ENCODE measurements at regions not wholly inside any gene's neighbourhood (a gene's known extent, or its start where the extent isn't known, plus 50 kb on each side); places are given as distances from the start of the nearest gene placed in this dataset.

GRCh38 chr3:76035117-76035516 lies 249.8 kb upstream of the ZNF717 start (continued):
- no peak for TF ChIP-seq POU5F1 (IDR thresholded peaks at IDR 0.05; ENCODE audit: low read depth, low read length)
- TF ChIP-seq KDM4A (IDR thresholded peaks at IDR 0.05; ENCODE audit: low read depth, low read length, severe bottlenecking): no peak
- TF ChIP-seq NRF1 (IDR thresholded peaks at IDR 0.05; ENCODE audit: low read depth, low read length): no peak

Data from H1 (cell line).